ENCODE measurements at regions not wholly inside any gene's neighbourhood (a gene's known extent, or its start where the extent isn't known, plus 50 kb on each side); places are given as distances from the start of the nearest gene placed in this dataset.
"Not testable (repeated sequence)": the region's sequence is repeated elsewhere in the genome, so short reads cannot be mapped to it uniquely, and the experiment has no call there.

DNA sequence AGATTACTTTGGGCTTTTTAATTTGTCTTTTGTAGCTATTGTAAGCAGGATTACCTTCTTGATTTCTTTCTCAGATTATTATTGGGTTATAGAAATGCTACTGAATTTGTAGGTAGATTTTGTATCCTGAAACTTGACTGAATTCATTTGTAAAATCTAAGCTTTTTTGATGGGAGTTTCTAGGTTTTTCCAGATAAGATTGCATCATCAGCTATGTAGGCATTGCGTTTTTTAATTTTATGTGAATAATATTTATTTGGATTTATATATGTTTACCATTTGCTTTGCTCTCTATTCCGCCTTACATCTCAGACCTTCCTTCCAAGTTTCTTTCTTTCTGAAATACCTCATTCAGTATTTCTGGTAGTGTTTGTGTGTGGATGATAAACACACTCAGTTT lies 351.7 kb upstream of the ANKRD30A start:
- Histone ChIP-seq H3K36me3 (ENCODE audit: control insufficient read depth, insufficient read depth, low read length) (no peaks in the 10 kb centered on the region), H3K27me3 (ENCODE audit: control insufficient read depth, insufficient read depth, low read length, poor library complexity, severe bottlenecking) (no peaks in the 10 kb centered on the region), H3K4me3 (ENCODE audit: insufficient read depth, low read depth, low read length) (no peak overlapping the region), H3K9me3 (ENCODE audit: control insufficient read depth, low read length) (no peaks in the 10 kb centered on the region), H3K27ac (ENCODE audit: insufficient read depth, low read depth, low read length, poor library complexity, severe bottlenecking) (no peak overlapping the region), H3K4me1 (ENCODE audit: control insufficient read depth, insufficient read depth, low read length) (no peaks in the 10 kb centered on the region)
- WGBS, 2 experiments: no CpG with 5 or more reads among the region's 2 CpGs

DNA sequence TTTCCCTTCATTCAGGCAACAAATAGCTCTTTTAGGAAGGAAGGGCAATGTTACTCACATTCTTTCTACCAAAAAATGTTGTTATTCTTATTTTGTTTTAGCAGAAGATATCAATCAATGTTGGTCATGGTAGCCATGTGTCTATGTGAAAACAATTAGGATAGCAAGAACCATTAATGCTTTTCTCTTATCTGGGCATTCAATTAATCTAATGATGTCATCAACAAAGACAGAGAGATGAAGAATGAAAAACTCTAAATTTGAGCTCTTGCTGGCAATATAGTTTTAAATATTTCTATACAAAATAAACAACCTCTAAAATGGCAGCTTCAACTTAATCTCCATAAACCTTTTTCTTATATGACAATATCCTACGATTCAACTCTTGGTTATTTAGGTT lies 353.7 kb upstream of the ANKRD30A start:
- peaks cover 6% of the 10 kb centered on the region for H3K4me1 ChIP-seq (ENCODE audit: control insufficient read depth, insufficient read depth, low read length)
- no peaks in the 10 kb centered on the region for H3K27me3 ChIP-seq (ENCODE audit: control insufficient read depth, insufficient read depth, low read length, poor library complexity, severe bottlenecking)
- H3K27ac ChIP-seq (ENCODE audit: insufficient read depth, low read depth, low read length, poor library complexity, severe bottlenecking): no peak overlapping the region
- WGBS, 2 experiments: 100% methylated on average over 1 of the region's 1 CpG; no CpG with 5 or more reads in 1 of the 2 experiments
- no peak overlapping the region for H3K4me3 ChIP-seq (ENCODE audit: insufficient read depth, low read depth, low read length)
- H3K9me3 ChIP-seq (ENCODE audit: control insufficient read depth, low read length): no peaks in the 10 kb centered on the region
- no peaks in the 10 kb centered on the region for H3K36me3 ChIP-seq (ENCODE audit: control insufficient read depth, insufficient read depth, low read length)

DNA sequence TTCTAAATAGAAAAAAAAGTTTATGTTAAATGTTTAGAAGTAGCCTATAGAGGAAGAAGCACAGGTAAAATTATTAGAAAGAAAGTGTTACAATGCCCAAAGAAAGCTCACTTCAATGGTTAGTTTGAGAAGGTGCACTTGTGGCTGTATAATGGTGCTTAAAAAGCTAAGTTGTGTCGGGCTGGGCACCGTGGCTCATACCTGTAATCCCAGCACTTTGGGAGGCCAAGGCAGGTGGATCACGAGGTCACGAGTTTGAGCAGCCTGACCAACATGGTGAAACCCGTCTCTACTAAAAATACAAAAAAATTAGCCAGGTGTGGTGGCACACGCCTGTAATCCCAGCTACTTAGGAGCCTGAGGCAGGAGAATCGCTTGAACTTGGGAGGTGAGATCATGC lies 355.7 kb upstream of the ANKRD30A start:
- 92 to 94% methylated on average over 7 of the region's 7 CpGs for WGBS, 2 experiments

DNA sequence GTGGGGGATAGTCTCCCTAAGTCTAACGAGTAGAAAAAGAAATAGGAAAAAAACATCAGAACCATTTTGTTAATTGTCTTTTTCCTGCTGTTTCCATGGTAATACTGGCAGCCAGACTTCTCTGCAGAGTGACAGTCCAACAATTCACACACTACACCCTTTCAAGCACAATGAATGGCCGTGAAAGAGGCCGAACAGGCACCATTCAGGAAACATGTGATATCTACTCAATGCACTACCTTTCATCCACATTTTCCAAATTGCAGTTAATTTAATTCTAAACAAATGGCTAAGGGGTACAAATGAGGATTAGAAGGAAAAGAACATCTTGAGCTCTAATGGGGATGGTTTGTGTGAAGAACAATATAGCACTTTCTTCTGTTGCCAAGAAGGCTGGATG lies 358.5 kb upstream of the ANKRD30A start:
- WGBS, 2 experiments: 63 to 74% methylated on average over 3 of the region's 3 CpGs
- no peak overlapping the region for H3K27ac ChIP-seq (ENCODE audit: insufficient read depth, low read depth, low read length, poor library complexity, severe bottlenecking)
- no peaks in the 10 kb centered on the region for H3K9me3 ChIP-seq (ENCODE audit: control insufficient read depth, low read length)
- H3K36me3 ChIP-seq (ENCODE audit: control insufficient read depth, insufficient read depth, low read length): no peaks in the 10 kb centered on the region
- no peaks in the 10 kb centered on the region for H3K27me3 ChIP-seq (ENCODE audit: control insufficient read depth, insufficient read depth, low read length, poor library complexity, severe bottlenecking)
- H3K4me3 ChIP-seq (ENCODE audit: insufficient read depth, low read depth, low read length): no peak overlapping the region
- peaks cover 16% of the 10 kb centered on the region for H3K4me1 ChIP-seq (ENCODE audit: control insufficient read depth, insufficient read depth, low read length)

More for the DNA sequence above, 355.7 kb upstream of the ANKRD30A start:
- H3K27ac ChIP-seq (ENCODE audit: insufficient read depth, low read depth, low read length, poor library complexity, severe bottlenecking); H3K9me3 ChIP-seq (ENCODE audit: control insufficient read depth, low read length); H3K4me3 ChIP-seq (ENCODE audit: insufficient read depth, low read depth, low read length); H3K36me3 ChIP-seq (ENCODE audit: control insufficient read depth, insufficient read depth, low read length); H3K27me3 ChIP-seq (ENCODE audit: control insufficient read depth, insufficient read depth, low read length, poor library complexity, severe bottlenecking): not testable (repeated sequence)
- H3K4me1 ChIP-seq (ENCODE audit: control insufficient read depth, insufficient read depth, low read length): peaks cover 16% of the 10 kb centered on the region

DNA sequence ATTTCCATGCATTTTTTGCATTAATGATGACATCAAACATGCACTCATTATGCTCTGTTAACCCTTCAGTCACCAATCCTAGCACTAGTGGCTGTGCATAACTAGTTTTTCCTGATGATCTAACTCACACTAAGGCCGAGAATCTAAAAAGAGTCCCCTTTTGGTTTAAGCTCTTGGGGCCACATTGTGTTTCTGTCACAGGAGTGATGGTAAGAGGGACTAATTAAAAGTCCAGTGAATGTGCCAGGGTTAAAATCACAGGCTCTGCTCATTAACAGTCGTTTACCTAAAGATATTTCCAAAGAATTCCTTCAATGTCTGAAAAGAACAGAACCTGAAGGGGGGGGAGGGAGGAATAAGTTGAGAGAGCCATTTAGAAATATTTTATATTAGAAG lies 359.0 kb upstream of the ANKRD30A start:
- Histone ChIP-seq H3K9me3 (ENCODE audit: control insufficient read depth, low read length) (no peaks in the 10 kb centered on the region), H3K36me3 (ENCODE audit: control insufficient read depth, insufficient read depth, low read length) (no peaks in the 10 kb centered on the region), H3K4me1 (ENCODE audit: control insufficient read depth, insufficient read depth, low read length) (peaks cover 16% of the 10 kb centered on the region), H3K27ac (ENCODE audit: insufficient read depth, low read depth, low read length, poor library complexity, severe bottlenecking) (no peak overlapping the region), H3K4me3 (ENCODE audit: insufficient read depth, low read depth, low read length) (no peak overlapping the region), H3K27me3 (ENCODE audit: control insufficient read depth, insufficient read depth, low read length, poor library complexity, severe bottlenecking) (no peaks in the 10 kb centered on the region)
- 55 to 86% methylated on average over 2 of the region's 2 CpGs for WGBS, 2 experiments

DNA sequence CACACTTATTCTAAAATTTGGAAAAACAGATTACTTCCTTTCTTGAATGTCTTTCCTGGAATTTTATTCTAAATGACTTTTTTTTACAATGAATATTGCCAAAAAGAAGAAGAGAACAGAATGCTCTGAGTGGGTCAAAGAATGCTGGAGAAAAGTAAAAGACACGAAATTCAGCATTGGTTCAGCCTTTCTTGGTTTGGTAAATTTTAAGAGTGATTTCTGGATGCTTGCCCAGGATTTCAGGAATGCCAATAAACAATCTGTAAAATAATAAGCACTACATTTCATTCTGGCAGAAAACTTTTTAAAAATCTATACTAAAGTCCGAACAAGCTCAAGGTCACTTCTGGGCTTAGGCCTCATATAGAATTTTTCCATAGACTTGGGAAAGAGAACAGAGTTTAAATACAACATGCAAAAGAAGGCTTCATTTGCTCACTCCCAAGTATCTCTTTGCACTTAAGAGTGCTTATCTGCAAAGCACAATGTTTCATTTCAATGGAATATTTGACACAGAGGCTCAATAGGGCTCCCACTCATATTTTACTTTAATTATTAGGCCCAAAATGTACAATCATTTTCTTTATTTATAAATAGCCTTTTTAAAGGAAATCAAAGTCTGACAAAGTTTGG lies 359.5 kb upstream of the ANKRD30A start:
- 94 to 100% methylated on average over 2 of the region's 2 CpGs for WGBS, 2 experiments
- peaks cover 16% of the 10 kb centered on the region for H3K4me1 ChIP-seq (ENCODE audit: control insufficient read depth, insufficient read depth, low read length)
- no peaks in the 10 kb centered on the region for H3K27me3 ChIP-seq (ENCODE audit: control insufficient read depth, insufficient read depth, low read length, poor library complexity, severe bottlenecking)
- H3K27ac ChIP-seq (ENCODE audit: insufficient read depth, low read depth, low read length, poor library complexity, severe bottlenecking): no peak overlapping the region
- no peak overlapping the region for H3K4me3 ChIP-seq (ENCODE audit: insufficient read depth, low read depth, low read length)
- no peaks in the 10 kb centered on the region for H3K9me3 ChIP-seq (ENCODE audit: control insufficient read depth, low read length)
- H3K36me3 ChIP-seq (ENCODE audit: control insufficient read depth, insufficient read depth, low read length): no peaks in the 10 kb centered on the region

DNA sequence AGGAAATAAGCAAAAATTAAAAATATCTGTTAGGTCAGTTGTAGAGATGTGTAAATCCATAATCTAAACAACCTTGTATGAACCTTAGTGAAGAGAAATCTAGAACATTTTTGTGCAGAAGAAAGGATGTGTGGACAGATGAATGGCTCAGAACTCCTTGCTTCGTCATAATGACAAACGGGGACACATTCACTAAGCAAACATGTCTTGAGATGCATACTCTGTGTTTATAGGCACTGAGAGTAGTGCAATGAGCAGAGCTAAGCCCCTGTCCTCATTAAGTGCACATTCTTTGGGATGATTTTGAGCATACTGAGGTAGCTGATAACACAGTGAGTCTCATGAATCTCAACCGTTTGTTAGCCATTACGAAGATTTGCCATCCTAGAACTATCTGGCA lies 360.6 kb upstream of the ANKRD30A start:
- Histone ChIP-seq H3K27ac (ENCODE audit: insufficient read depth, low read depth, low read length, poor library complexity, severe bottlenecking) (no peak overlapping the region), H3K27me3 (ENCODE audit: control insufficient read depth, insufficient read depth, low read length, poor library complexity, severe bottlenecking) (no peaks in the 10 kb centered on the region), H3K9me3 (ENCODE audit: control insufficient read depth, low read length) (no peaks in the 10 kb centered on the region), H3K4me1 (ENCODE audit: control insufficient read depth, insufficient read depth, low read length) (peaks cover 16% of the 10 kb centered on the region), H3K36me3 (ENCODE audit: control insufficient read depth, insufficient read depth, low read length) (no peaks in the 10 kb centered on the region), H3K4me3 (ENCODE audit: insufficient read depth, low read depth, low read length) (no peak overlapping the region)
- 89 to 94% methylated on average over 4 of the region's 4 CpGs for whole genome bisulfite sequencing, 2 experiments

DNA sequence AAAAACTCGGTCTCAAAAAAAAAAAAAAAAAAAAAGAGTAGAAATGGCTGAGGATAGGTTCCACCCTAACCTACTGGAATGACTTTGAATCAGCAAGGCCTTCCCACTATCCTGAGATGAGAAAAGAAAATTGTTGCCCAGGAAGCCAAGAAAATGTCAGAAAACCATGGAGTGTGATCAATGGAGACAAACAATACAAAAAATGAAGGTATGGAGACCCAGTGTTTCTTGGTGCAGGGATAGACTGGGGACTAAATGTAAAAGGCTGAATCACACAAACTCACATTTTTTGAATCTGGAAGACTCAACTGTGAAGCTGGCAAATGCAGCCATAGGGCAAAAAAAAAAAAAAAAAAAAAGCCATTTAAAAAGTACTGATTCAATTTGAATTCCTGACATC lies 364.3 kb upstream of the ANKRD30A start:
- no peak overlapping the region for H3K27ac ChIP-seq (ENCODE audit: insufficient read depth, low read depth, low read length, poor library complexity, severe bottlenecking)

DNA sequence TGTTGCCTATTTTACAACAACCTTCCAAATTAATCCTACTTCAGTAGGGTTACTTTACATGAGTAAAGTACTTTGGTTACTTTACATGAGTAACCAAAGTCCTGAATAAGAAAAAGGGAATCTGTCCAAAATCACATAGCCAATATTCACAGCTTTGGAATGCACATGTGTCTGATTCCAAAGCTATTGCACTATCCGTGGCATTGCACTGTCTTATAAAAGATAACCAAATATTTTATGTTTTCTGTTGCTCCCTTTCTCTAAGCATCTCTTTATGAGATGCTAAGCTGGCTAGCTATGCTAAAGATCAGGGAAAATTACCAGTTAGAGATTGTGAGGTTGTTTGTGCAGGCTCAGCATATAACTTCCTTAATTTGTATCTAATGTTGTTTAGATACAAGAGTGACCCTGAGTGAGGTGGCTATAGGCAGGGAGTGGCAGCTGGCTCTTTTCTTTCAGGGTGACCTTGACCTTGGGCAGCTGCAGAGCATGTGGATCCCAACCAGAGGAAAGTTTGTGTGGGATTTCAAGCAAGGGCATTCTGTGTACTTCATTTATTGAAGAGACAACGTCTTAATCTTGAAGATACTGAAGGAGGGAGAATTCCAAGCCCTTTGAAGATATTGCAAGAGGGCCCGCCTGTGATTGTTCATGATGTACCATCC lies 366.1 kb upstream of the ANKRD30A start:
- Histone ChIP-seq H3K27ac (ENCODE audit: insufficient read depth, low read depth, low read length, poor library complexity, severe bottlenecking) (no peak overlapping the region), H3K9me3 (ENCODE audit: control insufficient read depth, low read length) (no peaks in the 10 kb centered on the region), H3K4me1 (ENCODE audit: control insufficient read depth, insufficient read depth, low read length) (no peaks in the 10 kb centered on the region), H3K27me3 (ENCODE audit: control insufficient read depth, insufficient read depth, low read length, poor library complexity, severe bottlenecking) (no peaks in the 10 kb centered on the region), H3K36me3 (ENCODE audit: control insufficient read depth, insufficient read depth, low read length) (no peaks in the 10 kb centered on the region), H3K4me3 (ENCODE audit: insufficient read depth, low read depth, low read length) (no peak overlapping the region)
- WGBS, 2 experiments: 85 to 92% methylated on average over 3 of the region's 3 CpGs

More for the DNA sequence above, 364.3 kb upstream of the ANKRD30A start:
- Histone ChIP-seq H3K27me3 (ENCODE audit: control insufficient read depth, insufficient read depth, low read length, poor library complexity, severe bottlenecking) (no peaks in the 10 kb centered on the region), H3K9me3 (ENCODE audit: control insufficient read depth, low read length) (no peaks in the 10 kb centered on the region), H3K36me3 (ENCODE audit: control insufficient read depth, insufficient read depth, low read length) (no peaks in the 10 kb centered on the region), H3K4me3 (ENCODE audit: insufficient read depth, low read depth, low read length) (no peak overlapping the region), H3K4me1 (ENCODE audit: control insufficient read depth, insufficient read depth, low read length) (peaks cover 3% of the 10 kb centered on the region)
- WGBS, 2 experiments: 83 to 86% methylated on average over 1 of the region's 1 CpG

DNA sequence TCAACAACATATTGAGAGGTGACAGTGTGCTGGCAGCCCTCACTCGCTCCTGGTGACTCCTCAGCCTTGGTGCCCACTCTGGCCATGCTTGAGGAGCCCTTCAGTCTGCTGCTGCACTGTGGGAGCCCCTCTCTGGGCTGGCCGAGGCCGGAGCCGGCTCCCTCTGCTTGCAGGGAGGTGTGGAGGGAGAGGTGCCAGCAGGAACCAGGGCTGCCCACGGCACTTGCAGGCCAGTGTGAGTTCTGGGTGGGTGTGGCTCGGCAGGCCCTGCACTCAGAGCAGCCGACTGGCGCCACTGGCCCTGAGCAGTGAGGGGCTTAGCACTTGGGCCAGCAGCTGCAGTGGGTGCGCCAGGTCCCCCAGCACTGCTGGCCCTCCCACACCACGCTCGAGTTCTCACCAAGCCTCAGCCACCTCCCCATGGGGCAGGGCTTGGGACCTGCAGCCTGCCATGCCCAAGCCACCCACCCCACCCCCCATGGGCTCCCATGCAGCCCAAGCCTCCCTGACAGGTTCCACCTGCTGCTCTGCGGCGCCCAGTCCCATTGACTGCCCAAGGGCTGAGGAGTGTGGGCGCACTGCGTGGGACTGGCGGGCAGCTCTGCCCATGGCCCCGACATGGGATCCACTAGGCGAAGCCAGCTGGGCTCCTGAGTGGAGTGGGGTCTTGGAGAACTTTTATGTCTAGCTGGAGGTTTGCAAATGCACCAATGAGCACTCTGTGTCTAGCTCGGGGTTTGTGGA lies 377.1 kb upstream of the ANKRD30A start:
- 95% methylated on average over 19 of the region's 19 CpGs for WGBS, 2 experiments
- no peak overlapping the region for H3K27ac ChIP-seq (ENCODE audit: insufficient read depth, low read depth, low read length, poor library complexity, severe bottlenecking)
- no peak overlapping the region for H3K4me3 ChIP-seq (ENCODE audit: insufficient read depth, low read depth, low read length)
- no peaks in the 10 kb centered on the region for H3K4me1 ChIP-seq (ENCODE audit: control insufficient read depth, insufficient read depth, low read length)
- H3K36me3 ChIP-seq (ENCODE audit: control insufficient read depth, insufficient read depth, low read length): no peaks in the 10 kb centered on the region
- H3K27me3 ChIP-seq (ENCODE audit: control insufficient read depth, insufficient read depth, low read length, poor library complexity, severe bottlenecking): no peaks in the 10 kb centered on the region
- H3K9me3 ChIP-seq (ENCODE audit: control insufficient read depth, low read length): no peaks in the 10 kb centered on the region

Data from ectodermal cell (in vitro differentiated cells).